ENCODE measurements at regions not wholly inside any gene's neighbourhood (a gene's known extent, or its start where the extent isn't known, plus 50 kb on each side); places are given as distances from the start of the nearest gene placed in this dataset.

- in situ Hi-C loops (cut with MboI; ENCODE audit: low sequenced_read_pairs) (no loop called here), intact Hi-C loops (cut with micrococcal nuclease) (no loop called here), dilution Hi-C loops (cut with HindIII; ENCODE audit: low sequenced_read_pairs, unreplicated experiment) (no loop called here)
- Histone ChIP-seq H3K23ac (ENCODE audit: low read depth, low read length) (no peak overlapping the region), H4K20me1 (ENCODE audit: insufficient read depth, low read length) (no peaks in the 10 kb centered on the region), H2AK5ac (ENCODE audit: low read depth, low read length) (no peak overlapping the region), H2AFZ (replicated peaks; ENCODE audit: low read length, poor library complexity) (no peak overlapping the region), H3K4me3 (ENCODE audit: insufficient read depth, low read depth, low read length) (no peak overlapping the region), H2BK20ac (ENCODE audit: low read depth, low read length) (no peak overlapping the region), H2BK120ac (ENCODE audit: low read depth, low read length) (no peak overlapping the region), H3K9ac (ENCODE audit: low read depth, low read length) (no peak overlapping the region), H2AK9ac (replicated peaks; ENCODE audit: low read depth, low read length, poor library complexity) (no peak overlapping the region), H3K4me2 (ENCODE audit: low read depth, low read length) (no peak overlapping the region), H4K8ac (ENCODE audit: low read depth in 2 of 2, low read length in 2 of 2) (no peak overlapping the region), H3K18ac (ENCODE audit: low read depth, low read length) (no peak overlapping the region), H4K5ac (ENCODE audit: low read depth, low read length) (no peak overlapping the region), H2BK5ac (ENCODE audit: low read depth, low read length, poor library complexity, severe bottlenecking) (no peak overlapping the region), H2BK15ac (ENCODE audit: low read depth, low read length) (no peak overlapping the region), H3K79me1 (ENCODE audit: low read depth in 1 of 2, low read length in 2 of 2) (peaks cover 13 to 17% of the 10 kb centered on the region in 2 experiments; a peak in 2 of 4 replicates), H3K56ac (ENCODE audit: extremely low read depth, insufficient read depth, low read length) (no peak overlapping the region), H3K9me3 (ENCODE audit: control insufficient read depth, insufficient read depth, low read length) (no peaks in the 10 kb centered on the region), H3K4me1 (ENCODE audit: control insufficient read depth, insufficient read depth, low read length) (peaks cover 14% of the 10 kb centered on the region), H3K36me3 (ENCODE audit: control insufficient read depth, insufficient read depth, low read length) (peaks cover 34% of the 10 kb centered on the region), H3K14ac (replicated peaks; ENCODE audit: low read depth, low read length) (no peak overlapping the region), H3K27me3 (ENCODE audit: control insufficient read depth, insufficient read depth, low read length) (no peaks in the 10 kb centered on the region), H4K91ac (ENCODE audit: insufficient read depth, low read depth, low read length) (no peak overlapping the region), H3K27ac (ENCODE audit: insufficient read depth, low read length) (no peak overlapping the region), H3K9me1 (ENCODE audit: insufficient read depth, low read length) (peaks cover 18% of the 10 kb centered on the region), H3K4ac (ENCODE audit: low read depth, low read length) (no peak overlapping the region)
- no TSS peak for BruUV-seq (replicated peaks)
- POLR2A ChIA-PET (ENCODE audit: unreplicated experiment) = no interaction called here
- no peak for DNase-seq
- no CpG with 5 or more reads among the region's 1 CpG for WGBS, 2 experiments (ENCODE audit: extremely low coverage in 2 of 2, insufficient read length in 1 of 2)
- no peak for ATAC-seq (ENCODE audit: low read depth)
- CTCF ChIA-PET = no interaction called here
- TF ChIP-seq NFE2L2 (IDR thresholded peaks at IDR 0.05; ENCODE audit: low read depth, low read length) (no peak), MXI1 (IDR thresholded peaks at IDR 0.05; ENCODE audit: borderline replicate concordance, low read depth, low read length) (no peak), RCOR1 (IDR thresholded peaks at IDR 0.05; ENCODE audit: insufficient replicate concordance, low read length) (no peak), MAFK (IDR thresholded peaks at IDR 0.05; ENCODE audit: low read depth, low read length) (no peak), CEBPB (IDR thresholded peaks at IDR 0.05; ENCODE audit: low read depth, low read length) (no peak), RAD21 (IDR thresholded peaks at IDR 0.05; ENCODE audit: low read length) (no peak), CHD1 (IDR thresholded peaks at IDR 0.05; ENCODE audit: low read depth, low read length) (no peak), FOS (IDR thresholded peaks at IDR 0.05; ENCODE audit: low read depth, low read length) (no peak), ELK1 (IDR thresholded peaks at IDR 0.05; ENCODE audit: borderline replicate concordance, low read depth, low read length) (no peak), SMC3 (IDR thresholded peaks at IDR 0.05; ENCODE audit: low read depth, low read length) (no peak), BHLHE40 (IDR thresholded peaks at IDR 0.05; ENCODE audit: low read depth, low read length) (no peak), POLR2A (IDR thresholded peaks at IDR 0.05; ENCODE audit: low read depth, low read length) (no peak), CTCF (conservative IDR thresholded peaks at IDR 0.05; ENCODE audit: low read depth, low read length) (no peak), MAZ (IDR thresholded peaks at IDR 0.05; ENCODE audit: borderline replicate concordance, low read depth, low read length) (no peak), RFX5 (IDR thresholded peaks at IDR 0.05; ENCODE audit: low read depth, low read length) (no peak)
- TF ChIP-seq, protein P1, sequence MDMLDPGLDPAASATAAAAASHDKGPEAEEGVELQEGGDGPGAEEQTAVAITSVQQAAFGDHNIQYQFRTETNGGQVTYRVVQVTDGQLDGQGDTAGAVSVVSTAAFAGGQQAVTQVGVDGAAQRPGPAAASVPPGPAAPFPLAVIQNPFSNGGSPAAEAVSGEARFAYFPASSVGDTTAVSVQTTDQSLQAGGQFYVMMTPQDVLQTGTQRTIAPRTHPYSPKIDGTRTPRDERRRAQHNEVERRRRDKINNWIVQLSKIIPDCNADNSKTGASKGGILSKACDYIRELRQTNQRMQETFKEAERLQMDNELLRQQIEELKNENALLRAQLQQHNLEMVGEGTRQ (IDR thresholded peaks at IDR 0.05; ENCODE audit: low read depth, low read length) = no peak
These were observed 201.8 kb upstream of the RGS6 start for GRCh38 chr14:71730471-71730870.
